Fibroblast of the aortic adventitia (primary cell): ENCODE measurements at regions not wholly inside any gene's neighbourhood (a gene's known extent, or its start where the extent isn't known, plus 50 kb on each side); places are given as distances from the start of the nearest gene placed in this dataset.

ENCODE experiments used
- DNase-seq: peaks from one replicate; pipeline ENCODE4 v3.0.0-alpha.2; 2010; ENCODE audit warnings: low read depth
- H3K4me3 ChIP-seq: 2 replicates; pipeline ENCODE4 v1.5.1; 2011; ENCODE audit warnings: low read depth, mild to moderate bottlenecking, control low read depth, low read length, moderate library complexity
- TF ChIP-seq, protein P1 (sequence below): IDR thresholded peaks from 2 replicates; pipeline ENCODE4 v1.5.1; 2011; ENCODE audit warnings: mild to moderate bottlenecking, low read length, control low read depth, inconsistent platforms; ENCODE audit not compliant: insufficient read depth

DNA sequence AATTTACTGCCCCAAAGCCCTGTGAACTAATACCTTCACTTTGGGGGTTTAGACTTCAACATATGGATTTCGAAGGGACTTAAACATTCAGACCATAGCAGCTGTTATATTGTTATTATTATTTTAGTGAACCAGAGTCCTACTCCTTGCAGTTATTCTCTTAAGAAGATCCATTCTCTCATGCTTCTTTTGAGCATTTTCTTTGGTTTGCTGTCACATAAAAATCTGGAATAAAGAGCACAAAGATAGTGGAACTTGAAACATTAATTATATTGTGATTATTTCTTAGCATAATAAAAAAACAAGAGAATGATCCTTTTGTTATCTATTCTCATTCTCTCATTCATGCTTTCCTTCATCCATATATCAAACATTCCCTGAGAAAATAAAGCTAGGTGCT lies 166.4 kb upstream of the GBE1 start:
- no peak overlapping the region for H3K4me3 ChIP-seq
- DNase-seq = no peak
- TF ChIP-seq, protein P1, sequence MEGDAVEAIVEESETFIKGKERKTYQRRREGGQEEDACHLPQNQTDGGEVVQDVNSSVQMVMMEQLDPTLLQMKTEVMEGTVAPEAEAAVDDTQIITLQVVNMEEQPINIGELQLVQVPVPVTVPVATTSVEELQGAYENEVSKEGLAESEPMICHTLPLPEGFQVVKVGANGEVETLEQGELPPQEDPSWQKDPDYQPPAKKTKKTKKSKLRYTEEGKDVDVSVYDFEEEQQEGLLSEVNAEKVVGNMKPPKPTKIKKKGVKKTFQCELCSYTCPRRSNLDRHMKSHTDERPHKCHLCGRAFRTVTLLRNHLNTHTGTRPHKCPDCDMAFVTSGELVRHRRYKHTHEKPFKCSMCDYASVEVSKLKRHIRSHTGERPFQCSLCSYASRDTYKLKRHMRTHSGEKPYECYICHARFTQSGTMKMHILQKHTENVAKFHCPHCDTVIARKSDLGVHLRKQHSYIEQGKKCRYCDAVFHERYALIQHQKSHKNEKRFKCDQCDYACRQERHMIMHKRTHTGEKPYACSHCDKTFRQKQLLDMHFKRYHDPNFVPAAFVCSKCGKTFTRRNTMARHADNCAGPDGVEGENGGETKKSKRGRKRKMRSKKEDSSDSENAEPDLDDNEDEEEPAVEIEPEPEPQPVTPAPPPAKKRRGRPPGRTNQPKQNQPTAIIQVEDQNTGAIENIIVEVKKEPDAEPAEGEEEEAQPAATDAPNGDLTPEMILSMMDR = no peak

DNA sequence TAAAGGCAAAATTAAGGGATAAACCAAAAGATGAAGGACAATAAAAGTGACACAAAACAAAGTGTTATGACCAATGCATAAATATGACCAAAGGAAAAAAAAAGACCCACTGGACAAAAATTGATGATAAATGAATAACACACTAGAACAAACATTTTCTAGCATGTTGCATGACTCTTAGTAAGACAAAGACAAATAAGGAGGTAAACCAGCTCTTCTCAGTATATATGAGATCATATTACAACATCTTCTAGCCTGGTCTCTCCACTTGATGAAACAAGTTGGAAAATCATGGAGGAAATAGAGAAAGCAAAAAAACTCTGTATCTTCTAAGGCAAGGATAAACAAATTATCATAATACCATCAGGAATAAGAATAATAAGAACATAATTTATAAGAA lies 163.9 kb upstream of the GBE1 start:
- DNase-seq = no peak
- H3K4me3 ChIP-seq = no peak overlapping the region
- TF ChIP-seq, protein P1 = no peak

DNA sequence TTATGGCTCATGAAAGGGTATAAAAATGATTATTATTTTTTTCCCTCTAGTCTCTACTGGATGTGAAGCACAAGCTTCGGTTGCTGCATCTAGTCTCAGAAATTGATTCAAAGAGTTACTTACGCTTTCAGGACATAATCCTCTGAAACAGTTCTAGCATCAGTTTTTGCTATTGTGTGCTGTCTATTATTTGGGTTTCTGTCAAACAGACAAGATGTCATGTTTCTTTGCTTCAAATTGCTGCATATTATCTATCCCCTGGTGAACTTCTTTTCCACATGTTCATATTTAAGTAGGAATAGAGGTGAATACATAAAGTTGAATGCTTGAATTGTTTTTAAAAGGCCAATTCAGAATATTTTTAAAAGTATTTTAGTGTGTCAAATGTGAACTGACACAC lies 161.6 kb upstream of the GBE1 start:
- TF ChIP-seq, protein P1 = no peak
- DNase-seq = no peak

DNA sequence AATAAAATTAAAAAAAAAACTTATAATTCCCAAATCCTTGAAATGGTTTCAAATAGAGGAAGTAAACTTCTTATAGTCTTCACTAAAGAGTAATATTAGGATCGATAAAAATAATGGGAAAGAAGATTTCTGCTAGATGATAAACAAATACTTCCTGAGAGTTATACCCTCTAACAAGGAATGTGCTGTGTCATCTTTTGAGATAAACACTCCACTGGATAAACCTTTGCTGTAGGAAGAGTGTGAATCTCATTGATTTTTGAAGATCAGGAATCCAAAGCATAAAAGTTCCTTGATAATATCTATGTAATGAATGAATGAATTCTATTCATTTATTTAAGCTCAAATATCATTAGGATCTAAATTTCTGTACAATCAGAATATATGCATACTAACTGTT lies 161.0 kb upstream of the GBE1 start:
- TF ChIP-seq, protein P1 = no peak
- no peak for DNase-seq
- no peak overlapping the region for H3K4me3 ChIP-seq

More for the DNA sequence above, 161.6 kb upstream of the GBE1 start:
- no peak overlapping the region for H3K4me3 ChIP-seq

DNA sequence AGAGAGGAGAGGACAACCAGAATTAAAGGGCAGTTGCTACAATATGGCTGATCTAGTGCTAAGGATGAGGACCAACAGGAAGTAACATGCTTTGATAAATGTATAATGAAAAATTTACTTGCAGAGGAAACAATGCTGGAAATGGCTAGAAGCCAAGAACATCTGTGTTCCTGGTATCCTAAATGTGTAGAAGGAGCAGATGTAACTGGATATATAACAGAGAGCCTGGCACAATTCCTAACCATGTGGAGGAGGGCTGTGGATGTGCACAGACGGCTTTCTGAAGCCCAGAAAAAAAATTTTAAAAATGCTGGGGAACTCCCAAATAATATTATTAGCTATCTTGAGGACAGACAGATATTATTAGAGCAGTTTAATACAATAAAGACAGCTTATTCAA lies 159.4 kb upstream of the GBE1 start:
- peak; percentile 9 for DNase-seq
- no peak overlapping the region for H3K4me3 ChIP-seq
- TF ChIP-seq, protein P1 = no peak

DNA sequence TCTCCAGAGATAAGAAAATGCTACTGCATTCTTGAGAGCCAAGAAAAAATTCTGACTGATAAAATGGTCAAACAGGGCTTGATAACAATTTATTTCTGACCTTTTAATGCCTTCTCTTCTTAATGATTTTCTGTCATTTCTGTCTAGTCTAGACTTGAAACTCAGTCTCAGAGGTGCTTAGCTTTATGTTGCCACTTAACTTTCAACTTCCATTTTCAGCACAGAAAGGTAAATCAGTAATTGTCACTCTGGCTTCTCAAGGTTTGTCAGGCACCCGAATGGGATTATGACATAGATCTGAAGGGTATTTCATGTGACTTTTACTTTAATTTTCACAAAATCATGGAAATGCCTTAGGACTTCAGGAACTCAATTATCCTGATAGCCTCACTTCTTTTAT lies 155.4 kb upstream of the GBE1 start:
- TF ChIP-seq, protein P1 = no peak
- no peak for DNase-seq
- no peak overlapping the region for H3K4me3 ChIP-seq

DNA sequence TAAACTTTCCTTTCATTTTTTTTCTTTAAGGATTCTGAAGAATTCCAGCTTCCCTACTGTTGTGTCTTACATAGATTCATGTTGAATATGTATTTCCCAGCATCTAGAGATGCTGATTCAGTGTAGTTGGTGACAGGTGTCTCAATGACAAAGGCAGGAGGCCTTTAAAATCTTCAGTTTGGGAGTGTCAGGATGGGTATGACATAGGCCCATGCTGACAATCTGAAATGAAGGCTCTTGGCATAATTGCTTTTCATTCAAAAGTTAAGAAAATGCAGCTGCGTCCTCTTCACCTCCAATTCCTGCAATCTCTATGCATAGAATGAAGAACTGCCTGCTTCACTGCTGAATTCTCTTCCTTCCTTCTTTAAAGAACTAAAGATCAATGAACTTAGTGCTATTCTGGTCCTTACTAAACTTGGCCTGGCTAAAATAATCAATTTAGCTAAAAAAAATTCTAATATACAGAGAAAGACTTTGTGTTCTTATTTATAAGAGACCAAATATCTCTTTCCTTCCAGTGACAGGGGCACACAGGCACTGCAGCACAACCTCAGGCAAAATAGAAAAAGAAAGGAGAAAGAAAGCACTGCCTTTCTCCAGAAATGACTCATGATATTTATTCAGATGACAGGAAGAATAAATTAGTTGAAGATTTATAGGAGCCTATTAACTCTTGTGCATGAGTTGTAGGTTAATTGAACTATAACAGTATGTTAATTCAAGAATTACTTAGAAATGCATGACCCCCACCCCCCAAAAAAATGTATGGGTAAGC lies 152.6 kb upstream of the GBE1 start:
- TF ChIP-seq, protein P1 = no peak
- no peak for DNase-seq
- H3K4me3 ChIP-seq = no peak overlapping the region
